ENCODE measurements at regions not wholly inside any gene's neighbourhood (a gene's known extent, or its start where the extent isn't known, plus 50 kb on each side); places are given as distances from the start of the nearest gene placed in this dataset.

DNA sequence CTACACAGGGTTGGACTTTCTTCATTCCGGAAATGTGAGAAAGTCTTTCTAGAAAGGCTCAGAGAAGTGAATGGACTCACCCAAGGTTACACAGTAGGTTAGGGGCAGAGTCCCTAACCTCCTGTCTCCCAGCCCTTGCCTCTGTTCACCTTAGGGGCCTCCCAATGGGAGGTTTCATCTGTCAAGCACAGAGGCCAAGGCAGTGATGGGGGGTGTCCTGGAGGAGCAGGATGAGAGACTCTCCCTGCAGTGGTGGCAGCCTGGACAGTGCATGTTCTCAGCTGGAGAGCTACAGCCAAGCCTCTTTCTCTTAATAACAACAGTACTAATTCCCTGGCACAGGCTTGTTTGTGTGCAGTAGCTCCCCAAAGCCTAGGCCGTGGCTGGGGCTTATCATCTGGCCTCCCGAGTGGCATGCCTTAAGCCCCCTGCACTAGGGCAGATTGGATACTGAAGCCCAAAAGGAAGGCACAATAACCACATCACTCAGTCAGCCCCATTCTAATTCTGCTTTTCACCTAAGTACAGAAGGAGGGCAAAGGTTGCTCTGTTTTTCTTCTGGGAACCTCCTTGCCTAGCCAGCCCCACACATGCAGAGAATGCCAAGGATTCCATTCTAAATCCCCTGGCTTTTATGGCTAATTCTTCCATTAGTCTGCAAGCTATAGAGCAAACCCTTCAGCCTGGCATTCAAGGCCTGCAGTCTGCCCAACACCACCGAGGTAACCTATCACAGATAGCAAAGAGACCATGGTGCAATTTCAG lies 50.2 kb upstream of the XPA start:
- TF ChIP-seq, protein P1, sequence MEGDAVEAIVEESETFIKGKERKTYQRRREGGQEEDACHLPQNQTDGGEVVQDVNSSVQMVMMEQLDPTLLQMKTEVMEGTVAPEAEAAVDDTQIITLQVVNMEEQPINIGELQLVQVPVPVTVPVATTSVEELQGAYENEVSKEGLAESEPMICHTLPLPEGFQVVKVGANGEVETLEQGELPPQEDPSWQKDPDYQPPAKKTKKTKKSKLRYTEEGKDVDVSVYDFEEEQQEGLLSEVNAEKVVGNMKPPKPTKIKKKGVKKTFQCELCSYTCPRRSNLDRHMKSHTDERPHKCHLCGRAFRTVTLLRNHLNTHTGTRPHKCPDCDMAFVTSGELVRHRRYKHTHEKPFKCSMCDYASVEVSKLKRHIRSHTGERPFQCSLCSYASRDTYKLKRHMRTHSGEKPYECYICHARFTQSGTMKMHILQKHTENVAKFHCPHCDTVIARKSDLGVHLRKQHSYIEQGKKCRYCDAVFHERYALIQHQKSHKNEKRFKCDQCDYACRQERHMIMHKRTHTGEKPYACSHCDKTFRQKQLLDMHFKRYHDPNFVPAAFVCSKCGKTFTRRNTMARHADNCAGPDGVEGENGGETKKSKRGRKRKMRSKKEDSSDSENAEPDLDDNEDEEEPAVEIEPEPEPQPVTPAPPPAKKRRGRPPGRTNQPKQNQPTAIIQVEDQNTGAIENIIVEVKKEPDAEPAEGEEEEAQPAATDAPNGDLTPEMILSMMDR (IDR thresholded peaks at IDR 0.05), result no peak
- TF ChIP-seq POLR2A (IDR thresholded peaks at IDR 0.05), result no peak

All from esophagus squamous epithelium (tissue), 4 donors.